ENCODE measurements at regions not wholly inside any gene's neighbourhood (a gene's known extent, or its start where the extent isn't known, plus 50 kb on each side); places are given as distances from the start of the nearest gene placed in this dataset.

GRCh38 chr2:19669126-19669525 is 232.7 kb downstream of the TTC32 start:
- TF ChIP-seq POLR2A (IDR thresholded peaks at IDR 0.05) (no peak), EP300 (IDR thresholded peaks at IDR 0.05) (no peak)
- TF ChIP-seq, protein P1, sequence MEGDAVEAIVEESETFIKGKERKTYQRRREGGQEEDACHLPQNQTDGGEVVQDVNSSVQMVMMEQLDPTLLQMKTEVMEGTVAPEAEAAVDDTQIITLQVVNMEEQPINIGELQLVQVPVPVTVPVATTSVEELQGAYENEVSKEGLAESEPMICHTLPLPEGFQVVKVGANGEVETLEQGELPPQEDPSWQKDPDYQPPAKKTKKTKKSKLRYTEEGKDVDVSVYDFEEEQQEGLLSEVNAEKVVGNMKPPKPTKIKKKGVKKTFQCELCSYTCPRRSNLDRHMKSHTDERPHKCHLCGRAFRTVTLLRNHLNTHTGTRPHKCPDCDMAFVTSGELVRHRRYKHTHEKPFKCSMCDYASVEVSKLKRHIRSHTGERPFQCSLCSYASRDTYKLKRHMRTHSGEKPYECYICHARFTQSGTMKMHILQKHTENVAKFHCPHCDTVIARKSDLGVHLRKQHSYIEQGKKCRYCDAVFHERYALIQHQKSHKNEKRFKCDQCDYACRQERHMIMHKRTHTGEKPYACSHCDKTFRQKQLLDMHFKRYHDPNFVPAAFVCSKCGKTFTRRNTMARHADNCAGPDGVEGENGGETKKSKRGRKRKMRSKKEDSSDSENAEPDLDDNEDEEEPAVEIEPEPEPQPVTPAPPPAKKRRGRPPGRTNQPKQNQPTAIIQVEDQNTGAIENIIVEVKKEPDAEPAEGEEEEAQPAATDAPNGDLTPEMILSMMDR (IDR thresholded peaks at IDR 0.05), result no peak
